ENCODE measurements at regions not wholly inside any gene's neighbourhood (a gene's known extent, or its start where the extent isn't known, plus 50 kb on each side); places are given as distances from the start of the nearest gene placed in this dataset.

- TF ChIP-seq CTCF (IDR thresholded peaks at IDR 0.05; ENCODE audit: low read depth, low read length) (no peak), EZH2phosphoT487 (IDR thresholded peaks at IDR 0.05; ENCODE audit: low read depth) (no peak)
Observed at GRCh38 chr20:11355345-11355744, 562.3 kb upstream of the BTBD3 start.

Data from OCI-LY3 (cell line).